HG03045 (cell line): ENCODE measurements at regions not wholly inside any gene's neighbourhood (a gene's known extent, or its start where the extent isn't known, plus 50 kb on each side); places are given as distances from the start of the nearest gene placed in this dataset.
"Not testable (repeated sequence)": the region's sequence is repeated elsewhere in the genome, so short reads cannot be mapped to it uniquely, and the experiment has no call there.

Experiments
- ATAC-seq: cut with Tn5 transposase; IDR thresholded peaks from one replicate; pipeline ENCODE4 v1.9.1; 2021; ENCODE audit warnings: mild to moderate bottlenecking, moderate library complexity; ENCODE audit not compliant: unreplicated experiment

DNA sequence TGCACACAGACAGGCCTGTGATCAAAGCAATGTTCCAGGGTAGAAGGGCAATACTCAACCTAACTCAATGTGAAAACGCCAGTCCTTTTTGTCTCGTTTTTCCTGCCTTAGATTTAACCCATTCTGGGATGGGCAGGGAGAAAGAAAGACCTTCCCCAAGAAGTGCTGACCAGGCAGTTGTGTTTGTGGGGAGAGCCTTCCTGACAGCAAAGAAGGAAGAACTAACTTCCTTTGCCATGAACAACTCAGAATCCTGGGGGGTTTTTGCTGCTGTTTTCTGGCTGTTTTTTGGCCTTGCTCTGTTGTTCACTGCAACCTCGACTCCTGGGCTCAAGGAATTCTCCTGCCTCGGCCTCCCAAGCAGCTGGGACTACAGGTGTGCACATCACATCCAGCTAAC is 112.0 kb upstream of the RAB4A start:
- ATAC-seq, result no peak

DNA sequence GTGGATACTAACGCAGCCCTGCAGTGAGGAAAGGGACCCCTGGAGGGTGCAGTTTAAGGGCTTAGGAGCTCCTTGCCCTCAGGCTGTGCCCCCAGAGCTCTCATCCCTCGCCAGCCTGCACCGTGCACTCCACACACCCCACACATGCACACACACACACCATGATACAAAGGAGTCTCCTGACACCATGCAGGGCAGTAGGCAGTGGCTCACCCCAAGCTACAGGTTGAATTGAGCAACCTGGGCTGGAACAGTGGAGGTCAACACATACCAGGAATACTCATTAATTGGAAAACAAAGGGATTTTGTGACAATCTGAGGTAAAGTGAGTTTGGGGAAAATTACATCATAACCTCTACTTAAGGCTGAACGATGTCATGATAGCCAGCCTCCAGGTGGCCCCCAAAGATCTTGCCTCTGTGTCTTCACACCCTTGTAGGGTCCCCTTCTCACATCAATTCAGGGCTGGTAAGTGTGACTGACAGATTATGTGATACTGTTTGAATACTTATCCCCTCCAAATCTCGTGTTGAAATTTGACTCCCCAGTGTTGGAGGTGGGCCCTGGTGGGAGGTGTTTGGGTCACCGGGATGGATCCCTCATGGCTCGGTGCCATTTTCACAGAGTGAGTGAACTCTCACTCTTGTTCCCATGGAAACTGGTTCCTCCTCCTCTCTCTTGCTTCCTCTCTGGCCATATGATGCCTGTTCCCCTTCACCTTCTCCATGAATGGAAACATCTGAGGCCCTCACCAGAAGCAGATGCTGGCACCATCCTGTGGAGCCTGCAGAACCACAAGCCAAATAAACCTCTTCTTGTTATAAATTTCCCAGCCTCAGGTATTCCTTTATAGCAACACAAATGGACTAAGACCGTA is 111.0 kb upstream of the RAB4A start:
- ATAC-seq, result no peak

DNA sequence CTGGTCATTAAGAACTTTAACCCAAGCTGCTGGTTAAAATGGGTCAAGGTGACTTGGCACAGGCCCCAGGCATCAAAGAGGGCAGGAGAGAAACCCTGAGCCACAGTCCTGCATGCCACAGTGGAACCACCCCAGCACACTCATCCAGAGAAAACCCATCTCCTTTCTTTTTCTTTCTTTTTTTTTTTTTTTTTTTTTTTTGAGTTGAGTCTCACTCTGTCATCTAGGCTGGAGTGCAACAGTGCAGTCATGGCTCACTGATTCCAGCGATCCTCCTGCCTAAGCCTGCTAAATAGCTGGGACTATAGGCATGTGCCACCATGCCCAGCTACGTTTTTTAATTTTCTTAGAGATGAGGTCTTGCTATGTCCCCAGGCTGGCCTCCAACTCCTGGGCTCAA is 109.2 kb upstream of the RAB4A start:
- no peak for ATAC-seq

DNA sequence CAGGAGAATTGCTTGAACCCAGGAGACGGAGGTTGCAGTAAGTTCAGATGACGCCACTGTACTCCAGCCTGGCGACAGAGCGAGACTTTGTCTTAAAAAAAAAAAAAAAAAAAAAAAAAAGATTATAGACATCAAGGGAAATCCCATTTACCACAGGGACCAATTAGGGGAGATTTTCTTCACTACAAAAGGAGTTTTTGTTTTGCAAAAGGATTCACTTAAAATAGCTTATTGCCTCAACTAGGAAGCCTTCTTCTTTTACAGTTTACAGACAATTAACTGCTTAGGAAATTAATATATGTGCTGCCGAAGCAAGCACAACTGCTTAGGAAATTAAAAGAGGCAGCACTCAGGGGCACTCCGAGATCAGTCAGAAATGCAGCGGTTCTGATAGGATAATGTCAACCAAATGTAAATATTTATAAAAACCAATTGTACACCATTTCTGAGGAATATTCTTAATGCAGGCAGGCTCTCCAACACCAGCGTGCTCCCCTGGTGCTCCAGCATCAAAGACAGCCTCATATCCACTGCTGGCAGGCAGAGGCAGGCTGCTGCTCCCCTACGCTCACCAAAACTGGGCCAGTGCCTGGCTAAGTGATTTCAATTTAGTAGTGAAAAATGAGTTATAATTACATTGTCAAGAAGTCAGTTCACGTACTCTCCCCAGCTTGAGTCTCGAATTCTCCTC is 107.9 kb upstream of the RAB4A start:
- ATAC-seq, result no peak

DNA sequence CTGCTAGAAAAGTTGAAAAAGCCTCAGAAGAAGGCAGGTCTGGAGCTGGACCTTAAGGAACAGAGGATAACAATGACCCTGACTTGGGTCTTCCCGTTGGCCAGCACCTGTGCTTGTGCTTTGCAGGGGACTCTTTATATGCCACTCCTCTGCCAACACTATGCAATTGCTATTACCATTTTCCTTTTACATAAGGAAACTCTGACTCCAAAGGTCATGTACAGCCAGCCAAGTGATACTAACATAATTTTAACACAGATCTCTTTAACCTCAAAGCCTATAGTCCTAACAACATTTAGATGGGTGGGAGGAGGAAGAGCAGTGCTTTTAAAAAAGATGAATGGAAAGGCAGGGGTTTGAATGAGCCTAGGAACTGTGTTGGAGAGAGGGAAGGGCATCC is 106.6 kb upstream of the RAB4A start:
- ATAC-seq, result no peak

DNA sequence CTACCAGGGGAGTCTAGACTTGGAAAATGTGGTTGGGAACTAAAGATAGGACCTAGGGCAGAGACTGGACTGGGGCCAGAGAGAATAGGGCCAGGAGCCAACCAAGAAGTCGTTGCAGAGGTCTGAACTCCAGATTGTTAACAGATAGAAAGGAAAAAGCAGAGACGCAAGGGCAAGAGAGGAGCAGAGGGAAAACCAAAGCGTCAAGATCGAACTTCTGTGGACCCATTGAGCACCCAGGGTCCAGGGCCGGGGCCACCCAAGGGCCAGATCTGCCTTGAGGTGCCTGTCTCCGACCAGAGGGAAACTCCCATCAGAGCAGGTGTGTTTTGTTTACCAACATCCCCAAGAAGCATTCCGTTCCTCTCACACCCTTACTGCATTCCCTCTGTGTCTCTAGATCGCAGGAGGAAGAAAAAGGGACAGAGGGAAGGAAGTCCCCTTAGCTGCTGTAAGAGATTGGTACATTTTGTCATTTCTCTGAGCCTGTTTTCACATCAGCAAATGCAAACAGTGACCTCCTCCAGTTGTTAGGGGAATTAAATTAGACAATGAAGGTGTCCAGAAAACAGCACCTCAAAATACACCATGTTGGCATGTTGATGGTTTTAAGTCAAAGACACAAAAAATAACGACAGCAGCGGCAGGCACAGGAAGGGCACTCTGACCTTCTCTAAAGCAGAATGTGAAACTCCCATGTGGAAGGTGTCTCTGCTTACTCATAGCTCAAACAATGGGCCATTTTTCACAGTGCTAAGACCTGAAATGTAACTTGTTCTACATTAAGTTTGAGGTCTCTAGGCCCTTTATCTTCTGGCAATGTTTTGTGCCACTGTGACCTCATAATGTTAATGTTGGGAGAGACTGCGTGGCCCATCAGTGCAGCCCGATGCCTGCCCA is 105.8 kb upstream of the RAB4A start:
- no peak for ATAC-seq

DNA sequence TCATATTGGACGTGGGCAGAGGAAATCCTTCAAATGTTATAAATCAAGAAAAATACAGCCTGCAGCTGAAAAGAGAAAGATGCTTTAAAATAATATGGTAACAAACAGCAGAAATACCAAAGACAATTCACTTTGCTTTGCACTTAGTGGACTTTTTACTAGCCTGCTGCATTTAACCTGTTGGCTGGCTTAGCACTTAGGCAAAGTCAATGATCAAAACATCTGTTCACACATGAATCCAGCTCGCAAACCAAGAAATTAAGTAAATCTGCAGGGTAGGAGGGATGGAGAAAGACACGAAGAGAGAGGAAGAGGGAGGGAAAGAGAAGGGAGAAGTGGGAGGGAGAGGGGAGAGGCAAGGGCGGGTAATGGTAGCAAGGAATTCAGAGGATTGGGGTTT is 103.6 kb upstream of the RAB4A start:
- no peak for ATAC-seq

DNA sequence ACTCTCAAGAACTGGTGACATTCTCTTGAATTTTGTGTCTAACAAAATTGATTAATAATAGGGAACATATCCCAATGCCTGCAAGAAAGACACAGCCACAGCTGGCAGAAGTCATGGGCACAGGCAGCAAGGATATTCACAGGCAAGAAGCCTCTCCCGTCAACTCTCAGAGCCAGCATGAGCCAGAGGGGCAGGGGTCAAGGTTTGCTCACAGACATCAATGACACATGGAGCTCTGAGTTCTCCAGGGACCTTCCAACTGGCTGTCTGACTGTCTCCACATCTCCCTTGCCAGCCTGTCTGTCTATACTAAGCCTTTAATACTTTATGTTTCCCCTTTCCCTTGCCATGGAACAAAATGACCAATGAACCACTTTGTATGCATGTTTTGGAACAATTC is 101.5 kb upstream of the RAB4A start:
- ATAC-seq, result no peak

DNA sequence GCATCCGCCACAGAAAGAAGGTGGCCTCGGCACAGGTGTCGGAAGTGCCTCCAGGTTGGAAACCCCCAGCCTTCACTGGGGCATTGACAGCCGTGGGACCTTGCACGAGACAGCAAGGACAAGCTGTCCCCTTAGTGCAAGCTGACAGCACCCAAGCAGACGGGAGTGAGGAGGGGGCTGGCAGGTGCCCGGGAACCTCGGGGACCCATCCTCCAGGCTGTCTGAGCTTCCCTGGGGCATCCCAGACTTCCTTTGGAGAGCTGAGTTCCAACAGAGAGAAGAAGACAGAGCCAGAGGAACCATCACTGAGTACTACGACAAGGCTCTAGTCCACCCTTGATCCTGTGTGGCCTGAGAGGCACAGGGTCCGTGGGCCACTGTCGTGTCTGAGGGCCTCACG is 100.6 kb upstream of the RAB4A start:
- ATAC-seq, result no peak

DNA sequence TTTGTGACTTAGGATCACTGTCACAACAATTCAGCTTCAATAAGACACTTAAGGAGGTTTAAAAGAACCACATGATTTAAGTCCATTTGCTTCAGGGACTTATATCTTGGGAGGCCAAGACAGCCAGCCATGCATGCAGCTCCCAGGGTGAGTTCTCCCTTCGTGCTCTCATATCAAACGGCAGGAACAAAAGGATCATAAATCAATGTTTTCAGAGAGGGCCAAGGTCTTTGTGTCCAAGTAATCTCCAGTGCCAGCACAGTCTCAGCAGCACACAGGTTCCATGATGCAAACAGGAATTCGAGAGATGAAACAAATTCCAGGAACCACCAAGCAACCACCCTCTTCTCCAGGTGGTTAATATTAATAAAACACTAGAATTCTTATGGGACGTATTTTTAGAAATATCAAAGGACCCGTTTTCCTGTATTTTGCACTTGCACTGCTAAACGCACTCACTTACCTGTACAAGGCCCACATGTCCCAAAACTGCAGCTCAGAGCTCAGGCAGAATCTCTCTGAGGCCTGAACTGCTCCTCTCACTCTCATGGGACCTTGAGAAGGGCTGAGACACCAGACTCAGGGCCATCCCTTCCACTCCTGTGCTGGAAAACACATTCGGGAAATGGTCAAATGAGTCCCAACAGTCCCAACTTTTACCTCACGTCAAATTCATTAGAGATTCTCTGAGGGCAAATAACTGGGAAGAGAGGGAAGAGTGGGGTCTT is 100.0 kb upstream of the RAB4A start:
- ATAC-seq, result no peak

DNA sequence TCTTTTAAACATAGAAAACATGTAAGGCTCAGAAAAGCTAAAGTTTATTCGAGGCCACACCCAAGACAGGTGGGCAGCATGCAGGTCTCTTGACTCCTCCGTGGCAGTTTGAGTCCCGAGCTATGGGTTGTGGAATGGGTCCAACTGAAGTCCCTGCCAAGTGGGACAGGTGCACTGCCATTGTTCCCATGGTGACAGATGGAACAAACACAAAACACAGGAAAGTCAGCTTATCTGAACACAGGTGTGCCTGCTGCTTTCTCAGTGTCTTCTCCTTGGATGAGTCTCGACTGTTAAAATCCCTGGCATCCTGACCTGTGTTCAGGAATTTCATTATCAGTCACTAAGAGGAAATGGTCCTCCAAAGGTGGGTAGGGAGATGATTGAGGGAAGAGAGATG is 99.0 kb upstream of the RAB4A start:
- ATAC-seq, result no peak

DNA sequence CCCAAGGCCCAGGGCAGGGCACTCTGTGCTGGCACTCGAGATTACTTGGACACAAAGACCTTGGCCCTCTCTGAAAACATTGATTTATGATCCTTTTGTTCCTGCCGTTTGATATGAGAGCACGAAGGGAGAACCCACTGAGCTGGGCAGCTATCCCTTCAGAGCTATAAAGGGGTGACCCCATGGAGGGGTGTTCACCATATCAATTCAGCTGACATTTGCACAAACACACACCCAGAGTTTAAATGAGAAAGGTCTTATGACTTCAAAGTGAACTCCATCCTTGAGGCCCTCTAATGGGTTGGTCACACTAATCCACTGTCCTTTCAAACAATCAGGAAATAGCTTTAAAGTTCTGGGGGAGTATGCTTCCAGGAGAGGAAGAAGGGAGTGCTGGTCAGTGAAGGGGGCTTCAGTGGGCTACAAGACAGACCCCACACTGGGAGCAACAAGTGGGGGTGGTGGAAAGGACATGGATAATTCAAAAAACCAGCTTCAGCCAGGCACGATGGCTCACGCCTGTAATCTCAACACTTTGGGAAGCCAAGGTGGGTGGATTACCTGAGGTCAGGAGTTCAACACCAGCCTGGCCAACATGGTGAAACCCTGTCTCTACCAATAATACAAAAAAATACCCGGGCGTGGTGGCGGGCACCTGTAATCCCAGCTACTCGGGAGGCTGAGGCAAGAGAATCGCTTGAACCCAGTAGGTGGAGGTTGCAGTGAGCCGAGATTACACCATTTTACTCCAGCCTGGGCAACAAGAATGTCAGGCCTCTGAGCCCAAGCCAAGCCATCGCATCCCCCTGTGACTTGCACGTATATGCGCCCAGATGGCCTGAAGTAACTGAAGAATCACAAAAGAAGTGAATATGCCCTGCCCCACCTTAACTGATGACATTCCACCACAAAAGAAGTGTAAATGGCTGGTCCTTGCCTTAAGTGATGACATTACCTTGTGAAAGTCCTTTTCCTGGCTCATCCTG is 97.1 kb upstream of the RAB4A start:
- ATAC-seq, result not testable (repeated sequence)

DNA sequence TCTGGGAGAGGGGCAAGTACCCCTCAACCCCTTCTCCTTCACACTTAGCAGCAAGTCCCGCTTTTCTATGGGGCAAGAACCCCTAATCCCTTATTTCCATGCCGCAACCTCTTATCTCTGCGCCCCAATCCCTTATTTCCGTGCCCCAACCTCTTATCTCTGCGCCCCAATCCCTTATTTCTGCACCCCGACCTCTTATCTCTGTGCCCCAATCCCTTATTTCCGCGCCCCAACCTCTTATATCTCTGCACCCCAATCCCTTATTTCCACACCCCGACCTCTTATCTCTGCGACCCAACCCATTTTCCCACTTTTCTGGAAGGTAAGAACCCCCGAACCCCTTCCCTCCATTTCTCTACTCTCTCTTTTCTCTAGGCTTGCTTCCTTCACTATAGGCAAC is 95.6 kb upstream of the RAB4A start:
- ATAC-seq, result not testable (repeated sequence)

DNA sequence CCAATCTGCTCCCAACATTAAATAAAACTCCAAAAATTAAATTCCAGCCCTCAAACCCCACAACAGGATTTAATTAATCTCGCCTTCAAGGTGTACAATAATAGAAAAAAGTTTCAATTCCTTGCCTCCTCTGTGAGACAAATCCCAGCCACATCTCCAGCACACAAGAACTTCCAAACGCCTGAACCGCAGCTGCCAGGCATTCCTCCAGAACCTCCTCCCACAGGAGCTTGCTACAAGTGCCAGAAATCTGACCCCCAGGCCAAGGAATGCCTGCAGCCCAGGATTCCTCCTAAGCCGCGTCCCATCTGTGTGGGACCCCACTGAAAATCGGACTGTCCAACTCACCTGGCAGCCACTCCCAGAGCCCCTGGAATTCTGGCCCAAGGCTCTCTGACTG is 94.5 kb upstream of the RAB4A start:
- not testable (repeated sequence) for ATAC-seq

DNA sequence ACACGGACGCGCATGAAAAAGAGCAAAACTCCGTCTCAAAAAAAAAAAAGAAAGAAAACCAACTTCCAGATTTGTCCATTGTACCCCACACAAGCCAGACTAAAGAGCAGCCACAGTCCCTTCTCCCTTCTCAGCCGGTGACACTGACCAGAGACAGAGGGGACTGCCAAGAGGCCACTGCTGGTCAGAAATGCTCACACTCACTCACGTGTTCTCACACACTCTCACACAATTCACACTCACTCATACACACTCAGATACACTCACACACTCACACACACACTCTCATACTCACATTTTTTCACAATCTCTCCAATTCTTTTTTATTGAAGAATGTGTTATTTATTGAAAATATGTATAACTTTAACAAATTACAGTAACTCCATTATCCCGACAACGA is 90.8 kb upstream of the RAB4A start:
- no peak for ATAC-seq

DNA sequence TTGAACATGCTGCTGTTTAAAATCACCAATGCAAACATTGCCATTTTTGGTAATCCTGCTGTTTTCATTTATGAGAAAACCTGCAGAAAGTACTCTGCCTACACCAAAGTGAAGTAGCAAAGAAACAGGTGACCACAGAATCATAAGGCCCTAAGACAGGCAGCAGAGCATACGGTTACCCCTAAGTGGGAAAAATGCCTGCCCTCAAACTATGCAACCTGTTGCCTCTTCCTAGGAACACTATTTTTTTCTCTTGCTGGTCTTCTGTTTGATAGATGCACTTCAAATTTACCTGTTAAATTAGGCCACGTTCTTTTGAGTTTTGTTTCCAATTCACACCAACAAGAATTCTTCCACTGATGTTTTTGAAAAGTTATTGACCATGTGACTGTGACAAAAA is 89.5 kb upstream of the RAB4A start:
- no peak for ATAC-seq

DNA sequence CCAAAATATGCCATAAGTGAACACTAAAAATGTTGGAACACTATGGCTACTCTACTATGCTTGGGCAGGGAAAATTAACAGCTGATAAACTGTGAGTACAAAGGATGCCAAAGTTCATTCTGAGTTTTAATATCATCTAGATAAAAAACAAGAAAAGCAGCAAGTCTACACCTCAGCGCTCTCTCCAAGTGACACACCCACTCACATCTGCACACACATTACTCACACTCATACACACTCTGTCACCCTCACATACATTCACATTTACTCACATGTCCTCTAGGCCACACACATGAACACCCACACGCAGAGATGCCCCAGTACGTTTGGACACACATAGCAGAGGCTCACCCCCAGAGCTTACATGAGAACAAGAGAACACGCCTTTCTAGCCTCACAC is 87.3 kb upstream of the RAB4A start:
- no peak for ATAC-seq

DNA sequence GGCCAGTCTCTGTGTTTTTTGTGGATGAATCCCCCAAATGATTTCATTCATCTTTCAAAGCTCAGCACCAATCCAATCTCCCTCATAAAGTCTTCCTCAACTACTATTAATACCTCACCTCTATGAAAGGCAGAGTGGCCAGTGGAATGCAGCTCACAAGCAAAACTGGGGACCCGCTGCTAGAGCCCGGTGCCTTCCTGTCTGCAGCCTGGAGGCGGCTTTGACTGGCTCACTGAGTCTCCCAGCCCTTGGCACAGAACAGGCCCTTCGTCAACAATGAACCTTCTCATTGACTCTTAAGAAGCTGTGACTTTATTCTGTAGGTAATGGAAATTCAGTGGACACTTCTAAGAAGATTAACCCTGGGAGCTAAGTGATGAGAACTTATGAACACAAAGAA is 86.8 kb upstream of the RAB4A start:
- ATAC-seq, result no peak

DNA sequence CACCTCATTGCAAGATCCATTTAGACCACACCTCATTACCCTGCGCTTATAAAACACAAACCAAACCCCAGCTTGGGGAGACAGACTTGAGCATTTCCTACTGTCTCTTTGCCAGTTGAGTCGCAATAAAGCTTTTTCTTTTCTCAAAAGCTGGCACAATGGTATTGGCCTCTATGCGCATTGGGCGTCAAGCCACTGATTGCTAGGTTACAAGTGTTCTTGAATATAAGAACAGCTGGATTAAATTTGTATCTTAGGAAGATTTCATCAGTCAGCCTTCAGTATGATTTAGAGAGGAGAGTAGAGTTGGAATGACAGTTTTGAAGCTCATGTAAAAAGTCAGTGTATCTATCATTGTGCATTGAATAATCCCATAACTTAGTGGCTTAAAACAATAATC is 84.9 kb upstream of the RAB4A start:
- ATAC-seq, result no peak
